DMS114 treated with DMSO at 0.1 percent for 48 hours (cell line): ENCODE measurements at regions not wholly inside any gene's neighbourhood (a gene's known extent, or its start where the extent isn't known, plus 50 kb on each side); places are given as distances from the start of the nearest gene placed in this dataset.
"Not testable (repeated sequence)": the region's sequence is repeated elsewhere in the genome, so short reads cannot be mapped to it uniquely, and the experiment has no call there.

Experiments
- DNase-seq: peaks from one replicate; lab custom pipeline; 2025; ENCODE audit not compliant: unreplicated experiment; lab: John Stamatoyannopoulos, UW

DNA sequence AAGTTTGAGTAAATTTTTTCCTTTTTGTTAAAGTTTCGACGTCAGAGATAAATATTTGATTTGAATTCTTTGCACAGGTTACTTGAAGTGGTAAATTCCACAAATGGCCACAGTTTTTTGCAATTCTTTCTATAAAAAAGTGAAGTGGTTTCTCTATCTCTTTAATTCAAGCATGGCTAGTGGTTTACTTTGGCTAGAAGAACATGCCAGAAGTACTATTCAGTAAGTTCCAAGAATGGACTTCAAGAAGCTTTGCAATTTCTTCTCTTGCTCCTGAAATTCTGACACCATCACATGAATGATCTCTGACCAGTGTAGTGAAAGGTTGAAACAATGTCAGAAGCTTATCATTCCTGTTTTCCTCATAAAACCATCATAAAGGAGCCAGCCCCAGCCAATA is 55.7 kb upstream of the RNPC3 start:
- no peak for DNase-seq

DNA sequence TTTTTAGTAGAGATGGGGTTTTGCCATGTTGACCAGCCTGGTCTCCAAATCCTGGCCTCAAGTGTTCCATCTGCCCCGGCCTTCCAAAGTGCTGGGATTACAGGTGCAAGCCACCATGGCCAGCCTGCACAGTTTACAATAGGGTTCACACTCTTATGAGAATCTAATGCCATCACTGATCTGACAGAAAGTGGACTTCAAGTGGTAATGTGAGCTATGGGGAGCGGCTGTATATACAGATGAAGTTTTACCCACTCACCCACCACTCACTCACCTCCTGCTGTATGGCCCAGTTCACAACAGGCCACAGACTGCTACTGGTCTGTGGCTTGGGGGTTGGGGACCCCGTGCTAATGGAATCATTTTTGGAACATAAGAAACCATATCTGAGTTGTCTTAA is 58.4 kb upstream of the RNPC3 start:
- DNase-seq: no peak

- peak; percentile 32 for DNase-seq
Observed at GRCh38 chr1:103461161-103462105, 64.1 kb upstream of the RNPC3 start.

DNA sequence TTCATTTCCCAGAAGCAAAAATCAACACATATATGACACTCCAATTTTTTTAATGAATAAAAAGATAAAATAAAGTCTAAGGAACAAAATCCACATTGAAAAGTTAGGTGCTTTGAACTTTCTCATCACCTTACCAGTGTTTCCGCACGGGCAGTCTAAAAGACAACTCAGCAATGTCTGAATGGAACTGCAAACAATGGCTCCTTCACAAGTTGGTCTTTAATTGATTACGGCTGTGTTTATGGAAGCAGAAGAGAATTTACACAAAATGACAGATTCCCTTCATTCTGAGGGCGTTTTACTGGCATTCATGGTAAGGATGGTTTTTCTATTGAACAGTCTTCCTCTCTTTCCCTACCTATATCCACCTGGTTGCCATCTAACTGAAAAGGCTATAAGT is 65.0 kb upstream of the RNPC3 start:
- no peak for DNase-seq

- no peak for DNase-seq
Observed at GRCh38 chr1:103459346-103459745, 66.2 kb upstream of the RNPC3 start.

DNA sequence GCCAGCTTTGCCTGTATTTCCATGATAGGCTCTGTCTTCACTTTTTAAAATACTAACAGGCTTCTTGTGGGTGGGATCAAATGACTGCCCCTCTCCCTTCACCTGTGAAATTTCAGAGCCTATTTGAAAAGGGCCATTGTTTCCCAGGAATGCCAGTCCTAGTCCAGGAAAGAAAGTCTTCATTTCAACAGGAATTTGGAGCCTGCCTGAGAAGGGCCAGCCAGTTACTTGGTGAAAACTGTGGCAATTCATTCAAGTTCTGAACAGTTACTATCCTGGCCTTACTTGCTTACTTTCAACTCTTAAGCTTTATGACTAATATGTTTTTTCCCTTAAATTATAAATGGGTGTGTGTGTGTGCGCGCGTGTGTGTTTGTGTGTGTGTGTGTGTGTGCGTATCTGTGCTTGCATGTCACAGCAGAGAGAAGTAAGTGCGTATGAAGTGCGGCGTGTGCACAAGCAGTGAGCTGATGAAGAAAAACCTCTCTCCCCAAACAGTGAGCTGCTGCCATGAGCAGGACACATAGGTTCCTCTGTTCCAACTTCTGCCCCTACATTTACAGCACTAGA is 67.5 kb upstream of the RNPC3 start:
- no peak for DNase-seq

- no peak for DNase-seq
Observed at GRCh38 chr1:103448560-103448959, 76.9 kb upstream of the RNPC3 start.

DNA sequence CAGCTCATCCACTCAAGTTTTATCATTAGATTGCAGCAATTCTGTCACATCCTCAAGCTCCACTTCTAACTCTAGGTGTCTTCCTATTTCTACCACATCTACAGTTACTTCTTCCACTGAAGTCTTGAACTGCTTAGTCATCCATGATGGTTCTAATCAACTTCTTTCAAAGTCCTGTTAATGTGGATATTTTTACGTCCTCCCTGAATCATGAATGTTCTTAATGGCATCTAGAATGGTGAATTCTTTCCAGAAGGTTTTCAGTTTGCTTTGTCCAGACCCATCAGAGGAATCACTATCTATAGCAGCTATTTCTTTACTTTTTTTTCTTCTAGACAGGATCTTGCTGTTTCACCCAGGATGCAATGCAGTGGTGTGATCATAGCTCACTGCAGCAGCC is 78.0 kb upstream of the RNPC3 start:
- no peak for DNase-seq

DNA sequence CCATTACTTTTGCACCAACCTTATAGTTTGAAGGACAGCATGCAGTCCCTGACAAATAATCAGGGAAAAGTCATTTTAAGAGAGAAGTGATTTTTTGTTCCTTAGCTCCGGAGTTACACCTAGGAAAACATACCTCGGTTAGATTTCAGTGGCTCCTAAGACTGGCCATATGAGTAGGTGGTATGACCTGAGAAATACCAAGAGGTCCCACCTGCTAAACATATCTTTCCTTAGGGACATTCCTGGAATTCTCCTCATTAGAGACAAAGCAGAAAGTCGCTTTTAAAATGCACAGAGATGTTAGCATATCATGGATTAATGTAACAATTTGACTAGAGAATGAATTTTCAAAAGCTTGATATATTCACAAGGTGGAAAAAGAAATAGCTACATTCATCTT is 84.2 kb upstream of the RNPC3 start:
- DNase-seq: no peak

DNA sequence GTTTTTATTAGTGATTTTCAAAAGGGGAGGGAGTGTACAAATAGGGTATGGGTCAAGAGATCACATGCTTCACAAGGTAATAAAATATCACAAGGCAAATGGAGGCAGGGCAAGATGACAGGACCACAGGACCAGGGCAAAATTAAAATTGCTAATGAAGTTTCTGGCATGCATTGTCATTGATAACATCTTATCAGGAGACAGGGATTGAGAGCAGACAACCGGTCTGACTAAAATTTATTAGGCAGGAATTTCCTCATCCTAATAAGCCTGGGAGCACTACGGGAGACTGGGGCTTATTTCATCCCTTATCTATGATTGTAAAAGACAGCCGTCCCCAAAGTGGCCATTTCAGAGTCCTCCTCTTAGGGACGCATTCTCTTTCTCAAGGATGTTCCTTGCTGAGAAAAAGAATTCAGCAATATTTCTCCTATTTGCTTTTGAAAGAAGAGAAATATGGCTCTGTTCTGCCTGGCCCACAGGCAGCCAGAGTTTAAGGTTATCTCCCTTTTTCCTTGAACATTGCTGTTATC is 88.9 kb upstream of the RNPC3 start:
- not testable (repeated sequence) for DNase-seq

- DNase-seq: no peak
Observed at GRCh38 chr1:103435443-103435842, 90.1 kb upstream of the RNPC3 start.

DNA sequence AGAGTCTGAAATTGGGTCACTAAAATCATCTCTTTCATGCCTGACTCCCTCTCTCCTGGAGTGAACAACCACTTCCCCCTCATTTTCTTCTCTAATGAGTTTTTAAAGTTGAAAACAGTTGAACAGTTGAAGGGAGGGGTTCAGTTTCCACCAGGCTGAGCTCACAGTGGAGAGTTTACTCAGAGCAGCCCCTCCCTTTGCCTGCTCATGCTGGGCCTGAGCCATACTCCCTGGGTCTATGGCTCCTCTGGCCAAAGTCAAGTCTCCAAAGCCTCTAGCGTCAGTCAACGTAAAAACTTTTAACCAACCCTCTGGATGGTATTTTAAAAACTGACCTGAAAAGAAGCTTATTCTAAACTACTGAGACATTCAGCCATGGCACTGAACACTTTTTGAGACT is 100.8 kb upstream of the RNPC3 start:
- DNase-seq: no peak

- no peak for DNase-seq
Observed at GRCh38 chr1:103416681-103417286, 108.7 kb upstream of the RNPC3 start.

DNA sequence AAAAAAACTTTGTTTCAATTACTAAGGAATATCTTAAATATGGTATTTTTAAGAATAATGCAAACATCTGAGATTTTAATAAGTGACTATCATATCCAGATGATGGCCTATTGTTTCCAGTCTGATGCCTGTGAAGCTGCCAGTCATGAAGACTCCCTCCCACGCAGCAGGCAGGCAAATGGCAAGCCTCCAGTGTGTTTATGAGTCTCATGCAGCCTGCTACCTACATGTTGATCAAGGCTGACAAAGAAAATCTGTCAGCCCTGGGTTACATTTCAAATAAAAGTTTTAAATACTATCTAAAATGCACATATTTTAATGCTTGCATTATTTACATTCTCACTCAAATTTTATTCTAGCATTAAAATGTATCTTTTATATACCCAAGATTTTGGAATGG is 137.6 kb upstream of the RNPC3 start:
- no peak for DNase-seq

GRCh38 chr1:103373991-103374390 is 151.5 kb upstream of the RNPC3 start:
- no peak for DNase-seq

- DNase-seq: no peak
Observed at GRCh38 chr1:103372866-103373265, 152.6 kb upstream of the RNPC3 start.

GRCh38 chr1:103371234-103371633 is 154.3 kb upstream of the RNPC3 start:
- DNase-seq: no peak

GRCh38 chr1:103367186-103367585 is 158.3 kb upstream of the RNPC3 start:
- no peak for DNase-seq

DNA sequence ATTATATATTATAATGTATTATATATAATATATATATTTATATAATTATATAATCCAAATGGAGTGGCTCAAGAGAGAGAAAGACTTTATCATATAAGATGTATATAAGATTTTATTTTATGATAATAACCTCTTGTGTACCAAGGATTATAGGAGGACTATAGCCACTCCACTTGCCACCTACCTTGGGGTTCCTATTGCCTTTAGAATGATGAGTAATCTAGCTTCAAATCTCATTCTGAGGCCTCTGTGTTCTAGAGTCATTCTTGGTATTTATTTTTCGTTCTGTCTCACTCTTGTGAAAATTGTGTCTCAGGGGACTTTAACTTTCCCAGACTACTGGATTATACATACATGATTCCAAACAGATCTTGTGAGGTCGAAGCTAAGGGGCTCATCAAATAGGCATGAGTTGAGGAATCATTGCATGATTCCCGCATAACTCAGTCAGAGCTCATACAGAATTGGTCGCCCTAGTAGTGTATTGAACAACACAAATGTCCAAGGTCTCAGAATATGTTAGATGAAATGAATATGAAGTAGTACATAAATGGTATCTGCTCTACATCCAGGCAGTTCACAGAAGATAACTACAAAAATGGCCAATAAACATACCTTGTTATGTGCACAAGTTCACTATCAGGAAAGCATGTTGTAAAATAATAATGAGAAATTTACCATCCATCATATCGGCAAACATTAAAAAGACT is 159.5 kb upstream of the RNPC3 start:
- no peak for DNase-seq

DNA sequence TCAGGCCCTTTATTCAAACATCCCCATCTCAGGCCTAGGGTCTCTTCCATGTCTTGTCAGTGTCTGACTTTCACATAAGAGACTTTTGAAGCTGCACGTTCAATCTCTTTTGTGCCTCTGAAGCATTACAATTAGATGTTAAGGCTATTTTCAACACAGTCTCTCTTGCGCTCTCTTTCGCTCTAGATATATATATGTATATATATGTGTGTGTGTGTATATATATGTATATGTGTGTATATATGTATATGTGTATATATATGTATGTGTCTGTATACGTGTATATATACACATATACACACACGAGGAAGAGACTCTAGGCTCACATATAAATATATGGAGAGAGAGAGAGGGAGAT is 162.5 kb upstream of the RNPC3 start:
- no peak for DNase-seq

GRCh38 chr1:103362348-103363007 is 163.0 kb upstream of the RNPC3 start:
- DNase-seq: no peak
